ENCODE measurements at regions not wholly inside any gene's neighbourhood (a gene's known extent, or its start where the extent isn't known, plus 50 kb on each side); places are given as distances from the start of the nearest gene placed in this dataset.

GRCh38 chr1:168918860-168919741 is 187.4 kb upstream of the ATP1B1 start:
- no peak for DNase-seq (ENCODE audit: low spot score)

GRCh38 chr1:168920456-168921094 is 185.9 kb upstream of the ATP1B1 start:
- no peak for DNase-seq (ENCODE audit: low spot score)

GRCh38 chr1:168921629-168922028 is 184.9 kb upstream of the ATP1B1 start:
- no peak for DNase-seq (ENCODE audit: low spot score)

GRCh38 chr1:168923521-168924136 is 182.9 kb upstream of the ATP1B1 start:
- DNase-seq (ENCODE audit: low spot score) = no peak

- DNase-seq (ENCODE audit: low spot score) = no peak
These were observed 181.5 kb upstream of the ATP1B1 start for GRCh38 chr1:168924976-168925375.

- no peak for DNase-seq (ENCODE audit: low spot score)
These were observed 180.3 kb upstream of the ATP1B1 start for GRCh38 chr1:168926236-168926635.

GRCh38 chr1:168932539-168932938 is 174.0 kb upstream of the ATP1B1 start:
- no peak for DNase-seq (ENCODE audit: low spot score)

- DNase-seq (ENCODE audit: low spot score) = no peak
These were observed 173.2 kb upstream of the ATP1B1 start for GRCh38 chr1:168933141-168933805.

GRCh38 chr1:168939110-168939946 is 167.2 kb upstream of the ATP1B1 start:
- DNase-seq (ENCODE audit: low spot score) = no peak

- no peak for DNase-seq (ENCODE audit: low spot score)
These were observed 166.6 kb upstream of the ATP1B1 start for GRCh38 chr1:168939947-168940223.

GRCh38 chr1:168941640-168942039 is 164.8 kb upstream of the ATP1B1 start:
- DNase-seq (ENCODE audit: low spot score) = no peak

- DNase-seq (ENCODE audit: low spot score) = no peak
These were observed 164.3 kb upstream of the ATP1B1 start for GRCh38 chr1:168942165-168942564.

- DNase-seq (ENCODE audit: low spot score) = no peak
These were observed 160.6 kb upstream of the ATP1B1 start for GRCh38 chr1:168945870-168946269.

GRCh38 chr1:168947041-168947440 is 159.4 kb upstream of the ATP1B1 start:
- DNase-seq (ENCODE audit: low spot score) = no peak

- DNase-seq (ENCODE audit: low spot score) = no peak
These were observed 156.8 kb upstream of the ATP1B1 start for GRCh38 chr1:168949672-168950071.

GRCh38 chr1:168957818-168958217 is 148.7 kb upstream of the ATP1B1 start:
- no peak for DNase-seq (ENCODE audit: low spot score)

- no peak for DNase-seq (ENCODE audit: low spot score)
These were observed 147.8 kb upstream of the ATP1B1 start for GRCh38 chr1:168958562-168959289.

GRCh38 chr1:168959382-168959781 is 147.1 kb upstream of the ATP1B1 start:
- DNase-seq (ENCODE audit: low spot score) = no peak

- DNase-seq (ENCODE audit: low spot score) = no peak
These were observed 146.4 kb upstream of the ATP1B1 start for GRCh38 chr1:168960114-168960513.

- DNase-seq (ENCODE audit: low spot score) = no peak
These were observed 145.9 kb upstream of the ATP1B1 start for GRCh38 chr1:168960595-168960994.

GRCh38 chr1:168963601-168964000 is 142.9 kb upstream of the ATP1B1 start:
- no peak for DNase-seq (ENCODE audit: low spot score)
